H1 (cell line): ENCODE measurements at regions not wholly inside any gene's neighbourhood (a gene's known extent, or its start where the extent isn't known, plus 50 kb on each side); places are given as distances from the start of the nearest gene placed in this dataset.

Experiments
- CTCF ChIA-PET: fragments of 300-600 bp; sonication (Branson Sonifier 250); formaldehyde crosslinking; loops from one replicate; lab custom pipeline; 2021; ENCODE audit not compliant: partially characterized antibody; lab: Charles Lee
- POLR2A ChIA-PET: fragments of 300-600 bp; sonication (Branson Sonifier 250); formaldehyde crosslinking; loops from one replicate; lab custom pipeline; 2021; ENCODE audit warnings: inconsistent platforms; ENCODE audit not compliant: partially characterized antibody; lab: Charles Lee
- DNase-seq, 2 experiments: peaks; one replicate each; pipeline versions ENCODE4 v3.0.0 to v3.0.0-alpha.2; 2010 to 2022; ENCODE audit warnings: low spot score in 2 of 2, low read depth in 1 of 2, mixed read lengths in 1 of 2
- FAIRE-seq: peaks from 2 replicates; lab custom pipeline; 2011; peaks lifted over from hg19 to GRCh38; lab: Jason Lieb, UNC
- H2AFZ ChIP-seq: 2 replicates; pipeline ENCODE4 v1.8.1; 2012; ENCODE audit warnings: low read length, inconsistent platforms
- H2AK5ac ChIP-seq: 2 replicates; pipeline ENCODE4 v1.6.1; 2013; ENCODE audit warnings: low read depth, low read length
- H2BK120ac ChIP-seq: replicated peaks from 2 replicates; pipeline ENCODE3; 2013; ENCODE audit warnings: low read depth, low read length, inconsistent platforms
- H2BK12ac ChIP-seq: 2 replicates; pipeline ENCODE4 v1.6.1; 2013; ENCODE audit warnings: low read depth, low read length
- H2BK15ac ChIP-seq: 2 replicates; pipeline ENCODE4 v1.6.1; 2013; ENCODE audit warnings: low read length
- H2BK20ac ChIP-seq: 2 replicates; pipeline ENCODE4 v1.6.1; 2013; ENCODE audit warnings: low read length
- H2BK5ac ChIP-seq: 2 replicates; pipeline ENCODE4 v1.6.1; 2013; ENCODE audit warnings: low read depth, low read length
- H3K14ac ChIP-seq: 2 replicates; pipeline ENCODE4 v1.6.1; 2013; ENCODE audit warnings: inconsistent platforms; ENCODE audit not compliant: insufficient read length
- H3K18ac ChIP-seq: 2 replicates; pipeline ENCODE4 v1.6.1; 2013; ENCODE audit warnings: low read length; ENCODE audit errors: extremely low read depth
- H3K23ac ChIP-seq: 2 replicates; pipeline ENCODE4 v1.6.1; 2013; ENCODE audit warnings: inconsistent platforms; ENCODE audit not compliant: insufficient read length
- H3K23me2 ChIP-seq: 2 replicates; pipeline ENCODE4 v1.6.1; 2013; ENCODE audit warnings: low read depth, low read length
- H3K27ac ChIP-seq: 2 replicates; pipeline ENCODE4 v1.6.1; 2011; ENCODE audit warnings: low read depth, low read length, inconsistent platforms
- H3K27me3 ChIP-seq, 4 experiments: replicated peaks in 1 of 4; 1 replicate in 1 of 4; 2 replicates in 3 of 4; pipeline versions ENCODE4 v1.6.1 to v1.8.1; 2011 to 2013; ENCODE audit warnings: low read length in 3 of 4, mild to moderate bottlenecking in 3 of 4, inconsistent platforms in 2 of 4, mixed read lengths in 2 of 4, moderate library complexity in 1 of 4; ENCODE audit not compliant: control insufficient read depth in 3 of 4, insufficient read depth in 3 of 4; ENCODE audit errors: extremely low read depth in 1 of 4
- H3K36me3 ChIP-seq, 4 experiments: 2 replicates each; pipeline versions ENCODE4 v1.6.1 to v1.8.1; 2011 to 2013; ENCODE audit warnings: mild to moderate bottlenecking in 4 of 4, low read length in 3 of 4, moderate library complexity in 2 of 4, control low read depth in 1 of 4, inconsistent platforms in 1 of 4; ENCODE audit not compliant: insufficient read depth in 4 of 4, control insufficient read depth in 2 of 4
- H3K4ac ChIP-seq: replicated peaks from 2 replicates; pipeline ENCODE3; 2013; ENCODE audit warnings: low read length, low read depth, mixed read lengths, inconsistent platforms; ENCODE audit not compliant: insufficient read length
- H3K4me1 ChIP-seq, 4 experiments: replicated peaks in 1 of 4; 1 replicate in 1 of 4; 2 replicates in 3 of 4; pipeline versions ENCODE4 v1.6.1 to v1.8.1; 2011 to 2013; ENCODE audit warnings: low read length in 3 of 4, inconsistent platforms in 2 of 4, mixed read lengths in 1 of 4; ENCODE audit not compliant: insufficient read depth in 4 of 4, control insufficient read depth in 3 of 4
- H3K4me2 ChIP-seq, 2 experiments: 2 replicates each; pipeline versions ENCODE4 v1.6.1 to v1.8.1; 2011 to 2013; ENCODE audit warnings: low read depth in 2 of 2, low read length in 2 of 2, control low read depth in 1 of 2, inconsistent platforms in 1 of 2, mild to moderate bottlenecking in 1 of 2; ENCODE audit not compliant: insufficient read depth in 1 of 2
- H3K4me3 ChIP-seq, 4 experiments: fragments of 200-600, 300-600 bp in 1 of 4; sonication (generic), shearing (Covaris generic), sonication (Bioruptor Twin) in 1 of 4; 2 replicates each; pipeline versions ENCODE4 v1.5.1 to v1.8.1; 2011 to 2016; ENCODE audit warnings: low read length in 4 of 4, low read depth in 3 of 4, control low read depth in 2 of 4, inconsistent platforms in 2 of 4, mild to moderate bottlenecking in 2 of 4, mixed read lengths in 1 of 4, moderate library complexity in 1 of 4; ENCODE audit not compliant: insufficient read depth in 2 of 4; ENCODE audit errors: extremely low read depth in 1 of 4
- H3K56ac ChIP-seq: replicated peaks from 2 replicates; pipeline ENCODE3; 2013; ENCODE audit warnings: low read depth, mild to moderate bottlenecking, mixed read lengths, low read length, inconsistent platforms; ENCODE audit not compliant: insufficient read length
- H3K79me1 ChIP-seq: 2 replicates; pipeline ENCODE4 v1.6.1; 2013; ENCODE audit warnings: low read depth, low read length, control low read depth
- H3K79me2 ChIP-seq, 2 experiments: 2 replicates each; pipeline versions ENCODE4 v1.6.1 to v1.8.1; 2012 to 2013; ENCODE audit warnings: low read length in 2 of 2, mild to moderate bottlenecking in 2 of 2, inconsistent platforms in 1 of 2; ENCODE audit not compliant: insufficient read depth in 2 of 2, control insufficient read depth in 1 of 2
- H3K9ac ChIP-seq, 4 experiments: replicated peaks in 1 of 4; 1 replicate in 1 of 4; 2 replicates in 3 of 4; pipeline versions ENCODE4 v1.6.1 to v1.8.1; 2011 to 2013; ENCODE audit warnings: low read depth in 3 of 4, low read length in 3 of 4, control low read depth in 2 of 4, mild to moderate bottlenecking in 2 of 4, moderate library complexity in 2 of 4, inconsistent platforms in 1 of 4; ENCODE audit errors: extremely low read depth in 1 of 4
- H3K9me3 ChIP-seq, 2 experiments: 2 replicates each; pipeline versions ENCODE4 v1.6.1 to v1.8.1; 2012 to 2013; ENCODE audit warnings: mild to moderate bottlenecking in 2 of 2, moderate library complexity in 2 of 2, control low read depth in 1 of 2, inconsistent platforms in 1 of 2, low read depth in 1 of 2, low read length in 1 of 2, mixed read lengths in 1 of 2; ENCODE audit not compliant: insufficient read depth in 2 of 2
- H4K20me1 ChIP-seq, 2 experiments: replicated peaks in 1 of 2; 2 replicates each; pipeline versions ENCODE3 to v1.8.1; 2011 to 2013; ENCODE audit warnings: inconsistent platforms in 2 of 2, low read length in 2 of 2, mild to moderate bottlenecking in 1 of 2; ENCODE audit not compliant: insufficient read depth in 2 of 2, control insufficient read depth in 1 of 2
- H4K5ac ChIP-seq: 2 replicates; pipeline ENCODE4 v1.6.1; 2013; ENCODE audit warnings: low read length, low read depth, mixed read lengths, inconsistent platforms; ENCODE audit not compliant: insufficient read length
- H4K8ac ChIP-seq: 2 replicates; pipeline ENCODE4 v1.8.0; 2013; ENCODE audit warnings: mild to moderate bottlenecking, moderate library complexity, low read length, inconsistent platforms; ENCODE audit not compliant: insufficient read depth; ENCODE audit errors: extremely low read depth
- H4K91ac ChIP-seq: replicated peaks from 2 replicates; pipeline ENCODE3; 2013; ENCODE audit warnings: low read length, mixed read lengths, inconsistent platforms; ENCODE audit not compliant: insufficient read length
- BACH1 ChIP-seq: IDR thresholded peaks from 2 replicates; pipeline ENCODE4 v1.6.1; 2012; ENCODE audit warnings: low read length, improper control_type of control experiment
- FOSL1 ChIP-seq: IDR thresholded peaks from 2 replicates; pipeline ENCODE4 v1.6.1; 2011; ENCODE audit warnings: mild to moderate bottlenecking, low read depth, low read length, moderate library complexity; ENCODE audit not compliant: insufficient read depth
- HDAC6 ChIP-seq: IDR thresholded peaks from one replicate; pipeline ENCODE4 v1.7.1; 2012; ENCODE audit warnings: low read depth, mild to moderate bottlenecking, inconsistent platforms, low read length, moderate library complexity
- KDM4A ChIP-seq: IDR thresholded peaks from one replicate; pipeline ENCODE4 v1.7.1; 2012; ENCODE audit warnings: low read depth, mild to moderate bottlenecking, moderate library complexity, low read length, inconsistent platforms; ENCODE audit not compliant: severe bottlenecking
- PHF8 ChIP-seq: fragments of 200-600 bp; sonication (generic); conservative IDR thresholded peaks from 2 replicates; pipeline ENCODE4 v1.7.1; 2012; ENCODE audit warnings: low read depth, mild to moderate bottlenecking, inconsistent platforms, low read length, moderate library complexity
- POLR2AphosphoS5 ChIP-seq: IDR thresholded peaks from 2 replicates; pipeline ENCODE4 v1.6.1; 2011; ENCODE audit warnings: low read depth, low read length
- ZNF274 ChIP-seq: IDR thresholded peaks from 2 replicates; pipeline ENCODE4 v1.7.0; 2012; ENCODE audit warnings: low read length, borderline replicate concordance; ENCODE audit errors: extremely low read depth
- WGBS, 2 experiments: shearing (Covaris generic) in 1 of 2; methylation state at CpG; one replicate each; pipeline versions ENCODE4 v1.1.6 to v1.1.7; 2013 to 2015; ENCODE audit warnings: low lambda C conversion rate in 2 of 2, mixed read lengths in 2 of 2, inconsistent platforms in 1 of 2, low coverage in 1 of 2, missing lambda C conversion rate in 1 of 2; ENCODE audit not compliant: insufficient replicate concordance in 2 of 2, insufficient coverage in 1 of 2, insufficient read length in 1 of 2; ENCODE audit errors: extremely low coverage in 1 of 2, missing lambda C conversion rate in 1 of 2; 5-methylcytosine and 5-hydroxymethylcytosine counted together

- no peak for FAIRE-seq
Observed at GRCh38 chr2:38145236-38145635, 69.3 kb upstream of the CYP1B1 start.

More at GRCh38 chr2:38145236-38145635, 69.3 kb upstream of the CYP1B1 start:
- Histone ChIP-seq H2BK20ac (no peak overlapping the region), H2AK5ac (no peak overlapping the region), H4K20me1 (no peaks in the 10 kb centered on the region), H3K27ac (no peak overlapping the region), H3K9ac (no peak overlapping the region), H3K4me1 (peaks cover 0 to 3% (median 2%) of the 10 kb centered on the region in 4 experiments; a peak in 5 of 7 replicates), H2BK5ac (no peak overlapping the region), H3K4me2 (no peak overlapping the region), H3K14ac (no peak overlapping the region), H4K91ac (no peak overlapping the region), H3K9me3 (peaks cover 0 to 3% of the 10 kb centered on the region in 2 experiments; a peak in 2 of 4 replicates), H4K8ac (no peak overlapping the region), H3K4me3 (no peak overlapping the region), H3K36me3 (no peaks in the 10 kb centered on the region), H3K79me2 (no peaks in the 10 kb centered on the region), H3K23ac (no peak overlapping the region), H2BK15ac (no peak overlapping the region), H4K5ac (no peak overlapping the region), H2AFZ (no peak overlapping the region), H3K4ac (no peak overlapping the region), H3K56ac (no peak overlapping the region), H2BK120ac (no peak overlapping the region), H3K23me2 (peaks cover 3% of the 10 kb centered on the region; the same call in 1 of the 2 replicates), H3K27me3 (no peaks in the 10 kb centered on the region), H3K79me1 (no peaks in the 10 kb centered on the region)
- no peak for DNase-seq
- ChIA-PET CTCF (no interaction called here), POLR2A (no interaction called here)
- 94% methylated on average over 3 of the region's 3 CpGs; no CpG with 5 or more reads in 1 of the 2 experiments for WGBS, 2 experiments
- no peak for TF ChIP-seq ZNF274
- no peak for TF ChIP-seq PHF8
- no peak for TF ChIP-seq BACH1
- TF ChIP-seq KDM4A: no peak
- TF ChIP-seq HDAC6: no peak
- no peak for TF ChIP-seq POLR2AphosphoS5
- no peak for TF ChIP-seq FOSL1
- TF ChIP-seq, all 59 proteins: peak for 0
- Histone ChIP-seq H2BK12ac (no peak overlapping the region), H3K18ac (no peak overlapping the region)
